Colon (tissue), 2 donors: ENCODE measurements at regions not wholly inside any gene's neighbourhood (a gene's known extent, or its start where the extent isn't known, plus 50 kb on each side); places are given as distances from the start of the nearest gene placed in this dataset.
"Not testable (repeated sequence)": the region's sequence is repeated elsewhere in the genome, so short reads cannot be mapped to it uniquely, and the experiment has no call there.

Experiments used
- FAIRE-seq: peaks from 2 replicates; lab custom pipeline; 2012; peaks lifted over from hg19 to GRCh38; lab: Jason Lieb, UNC
- donor health status: control.
- donor health status: control.

GRCh38 chr5:56732121-56732520 lies 83.2 kb upstream of the MAP3K1 start:
- no peak for FAIRE-seq

GRCh38 chr5:56731473-56731872 lies 83.9 kb upstream of the MAP3K1 start:
- not testable (repeated sequence) for FAIRE-seq

- FAIRE-seq: no peak
These were observed 85.9 kb upstream of the MAP3K1 start for GRCh38 chr5:56729488-56729887.

GRCh38 chr5:56725711-56726411 lies 89.5 kb upstream of the MAP3K1 start:
- FAIRE-seq: no peak

GRCh38 chr5:56724857-56725256 lies 90.5 kb upstream of the MAP3K1 start:
- FAIRE-seq: not testable (repeated sequence)

- no peak for FAIRE-seq
These were observed 93.0 kb upstream of the MAP3K1 start for GRCh38 chr5:56722317-56722716.

- no peak for FAIRE-seq
These were observed 97.9 kb upstream of the MAP3K1 start for GRCh38 chr5:56717253-56717987.

- FAIRE-seq: no peak
These were observed 99.4 kb upstream of the MAP3K1 start for GRCh38 chr5:56715986-56716385.

GRCh38 chr5:56712895-56713591 lies 102.3 kb upstream of the MAP3K1 start:
- no peak for FAIRE-seq

- FAIRE-seq: no peak
These were observed 104.3 kb upstream of the MAP3K1 start for GRCh38 chr5:56710826-56711590.

- no peak for FAIRE-seq
These were observed 108.8 kb upstream of the MAP3K1 start for GRCh38 chr5:56706504-56706903.

- no peak for FAIRE-seq
These were observed 110.1 kb upstream of the MAP3K1 start for GRCh38 chr5:56705217-56705616.

- FAIRE-seq: no peak
These were observed 111.4 kb upstream of the MAP3K1 start for GRCh38 chr5:56703952-56704351.

- no peak for FAIRE-seq
These were observed 114.6 kb upstream of the MAP3K1 start for GRCh38 chr5:56700711-56701110.

- FAIRE-seq: no peak
These were observed 115.8 kb upstream of the MAP3K1 start for GRCh38 chr5:56699538-56699937.

- no peak for FAIRE-seq
These were observed 116.6 kb upstream of the MAP3K1 start for GRCh38 chr5:56698463-56699381.

GRCh38 chr5:56696900-56697299 lies 118.4 kb upstream of the MAP3K1 start:
- no peak for FAIRE-seq

- FAIRE-seq: no peak
These were observed 122.1 kb upstream of the MAP3K1 start for GRCh38 chr5:56693220-56693579.

GRCh38 chr5:56692359-56693219 lies 122.8 kb upstream of the MAP3K1 start:
- no peak for FAIRE-seq

GRCh38 chr5:56688402-56688801 lies 126.9 kb upstream of the MAP3K1 start:
- no peak for FAIRE-seq
